ENCODE measurements at regions not wholly inside any gene's neighbourhood (a gene's known extent, or its start where the extent isn't known, plus 50 kb on each side); places are given as distances from the start of the nearest gene placed in this dataset.

DNA sequence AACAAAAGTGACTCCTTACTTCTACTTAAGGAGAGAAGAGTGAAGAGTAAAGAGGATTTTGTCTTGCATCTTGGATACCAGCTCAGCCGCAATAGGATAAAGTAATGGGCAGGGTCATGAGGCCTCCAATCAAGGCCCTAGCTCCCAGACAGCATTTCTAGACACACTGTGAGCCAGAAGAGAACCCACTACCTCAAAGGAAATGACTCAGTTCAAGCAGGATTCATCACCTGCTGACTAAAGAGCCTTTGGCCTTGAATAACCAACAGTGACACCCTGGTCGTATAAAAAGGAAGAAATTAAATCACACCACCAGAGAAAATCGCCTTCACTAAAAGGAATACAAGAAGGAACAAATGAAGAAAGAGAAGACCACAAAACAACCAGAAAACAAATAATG lies 416.1 kb downstream of the PCDH18 start:
- H3K4me3 ChIP-seq (replicated peaks in 1 of 2; ENCODE audit: low read depth in 2 of 2, low read length in 2 of 2): no peak overlapping the region
- peak in 1 of 2 donors; percentile 36 for DNase-seq (ENCODE audit: low read depth in 2 of 2)
- TF ChIP-seq, protein P1, sequence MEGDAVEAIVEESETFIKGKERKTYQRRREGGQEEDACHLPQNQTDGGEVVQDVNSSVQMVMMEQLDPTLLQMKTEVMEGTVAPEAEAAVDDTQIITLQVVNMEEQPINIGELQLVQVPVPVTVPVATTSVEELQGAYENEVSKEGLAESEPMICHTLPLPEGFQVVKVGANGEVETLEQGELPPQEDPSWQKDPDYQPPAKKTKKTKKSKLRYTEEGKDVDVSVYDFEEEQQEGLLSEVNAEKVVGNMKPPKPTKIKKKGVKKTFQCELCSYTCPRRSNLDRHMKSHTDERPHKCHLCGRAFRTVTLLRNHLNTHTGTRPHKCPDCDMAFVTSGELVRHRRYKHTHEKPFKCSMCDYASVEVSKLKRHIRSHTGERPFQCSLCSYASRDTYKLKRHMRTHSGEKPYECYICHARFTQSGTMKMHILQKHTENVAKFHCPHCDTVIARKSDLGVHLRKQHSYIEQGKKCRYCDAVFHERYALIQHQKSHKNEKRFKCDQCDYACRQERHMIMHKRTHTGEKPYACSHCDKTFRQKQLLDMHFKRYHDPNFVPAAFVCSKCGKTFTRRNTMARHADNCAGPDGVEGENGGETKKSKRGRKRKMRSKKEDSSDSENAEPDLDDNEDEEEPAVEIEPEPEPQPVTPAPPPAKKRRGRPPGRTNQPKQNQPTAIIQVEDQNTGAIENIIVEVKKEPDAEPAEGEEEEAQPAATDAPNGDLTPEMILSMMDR (IDR thresholded peaks at IDR 0.05; ENCODE audit: low read depth, low read length): no peak

GRCh38 chr4:137106733-137107132 lies 425.6 kb downstream of the PCDH18 start:
- no peak for DNase-seq (ENCODE audit: low read depth in 2 of 2)
- TF ChIP-seq, protein P1 (IDR thresholded peaks at IDR 0.05; ENCODE audit: low read depth, low read length): no peak
- H3K4me3 ChIP-seq (replicated peaks in 1 of 2; ENCODE audit: low read depth in 2 of 2, low read length in 2 of 2): no peak overlapping the region

- TF ChIP-seq, protein P1 (IDR thresholded peaks at IDR 0.05; ENCODE audit: low read depth, low read length): no peak
- H3K4me3 ChIP-seq (replicated peaks in 1 of 2; ENCODE audit: low read depth in 2 of 2, low read length in 2 of 2): no peak overlapping the region
- DNase-seq (ENCODE audit: low read depth in 2 of 2): peak in 1 of 2 donors; percentile 47
Observed at GRCh38 chr4:137106287-137106686, 426.0 kb downstream of the PCDH18 start.

GRCh38 chr4:137090951-137091350 lies 441.3 kb downstream of the PCDH18 start:
- DNase-seq (ENCODE audit: low read depth in 2 of 2): no peak
- TF ChIP-seq, protein P1 (IDR thresholded peaks at IDR 0.05; ENCODE audit: low read depth, low read length): no peak
- H3K4me3 ChIP-seq (replicated peaks in 1 of 2; ENCODE audit: low read depth in 2 of 2, low read length in 2 of 2): no peak overlapping the region

GRCh38 chr4:137083571-137084135 lies 448.6 kb downstream of the PCDH18 start:
- DNase-seq (ENCODE audit: low read depth in 2 of 2): peak in 1 of 2 donors; percentile 4
- TF ChIP-seq, protein P1 (IDR thresholded peaks at IDR 0.05; ENCODE audit: low read depth, low read length): no peak
- no peak overlapping the region for H3K4me3 ChIP-seq (replicated peaks in 1 of 2; ENCODE audit: low read depth in 2 of 2, low read length in 2 of 2)

GRCh38 chr4:137082061-137082460 lies 450.2 kb downstream of the PCDH18 start:
- TF ChIP-seq, protein P1 (IDR thresholded peaks at IDR 0.05; ENCODE audit: low read depth, low read length): no peak

DNA sequence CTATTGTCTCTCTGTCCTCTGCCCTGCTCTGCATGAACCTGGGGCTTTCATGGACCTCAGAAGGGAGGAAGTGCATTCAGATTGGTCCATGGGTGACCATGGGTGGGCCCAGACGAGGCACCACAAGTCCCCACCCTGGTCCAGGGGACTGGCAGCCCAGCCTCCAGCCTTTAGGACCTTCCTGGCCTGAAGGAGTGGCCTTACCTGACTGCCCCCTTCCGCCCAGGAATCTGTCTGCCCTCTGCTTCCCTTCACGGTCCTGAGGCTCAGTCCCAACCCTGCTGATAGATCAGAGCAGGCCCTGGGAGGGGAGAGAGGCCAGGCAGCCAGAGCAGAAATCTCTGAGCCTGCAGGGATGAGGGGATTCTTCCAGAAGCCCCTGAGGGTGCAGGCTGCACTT lies 455.4 kb downstream of the PCDH18 start:
- TF ChIP-seq, protein P1 (IDR thresholded peaks at IDR 0.05; ENCODE audit: low read depth, low read length): no peak
- H3K4me3 ChIP-seq (replicated peaks in 1 of 2; ENCODE audit: low read depth in 2 of 2, low read length in 2 of 2): no peak overlapping the region
- no peak for DNase-seq (ENCODE audit: low read depth in 2 of 2)

More at GRCh38 chr4:137082061-137082460, 450.2 kb downstream of the PCDH18 start:
- no peak for DNase-seq (ENCODE audit: low read depth in 2 of 2)
- no peak overlapping the region for H3K4me3 ChIP-seq (replicated peaks in 1 of 2; ENCODE audit: low read depth in 2 of 2, low read length in 2 of 2)

Measured in cardiac fibroblast (primary cell).